ENCODE measurements at regions not wholly inside any gene's neighbourhood (a gene's known extent, or its start where the extent isn't known, plus 50 kb on each side); places are given as distances from the start of the nearest gene placed in this dataset.

GRCh38 chr10:5268743-5269142 is 72.1 kb downstream of the AKR1C4 start:
- Mint-ChIP-seq H3K4me3 (no peak overlapping the region), H3K27me3 (ENCODE audit: low read depth, poor library complexity) (no peaks in the 10 kb centered on the region), H3K27ac (no peak overlapping the region), H3K36me3 (ENCODE audit: low read depth) (no peaks in the 10 kb centered on the region), H3K9me3 (peaks cover 32% of the 10 kb centered on the region), H3K4me1 (no peaks in the 10 kb centered on the region)
- DNase-seq, result no peak
- no peak for TF ChIP-seq CTCF (IDR thresholded peaks at IDR 0.05)

- Mint-ChIP-seq H3K36me3 (ENCODE audit: low read depth) (no peaks in the 10 kb centered on the region), H3K27me3 (ENCODE audit: low read depth, poor library complexity) (no peaks in the 10 kb centered on the region), H3K4me1 (no peaks in the 10 kb centered on the region), H3K9me3 (peaks cover 22% of the 10 kb centered on the region), H3K4me3 (no peak overlapping the region), H3K27ac (no peak overlapping the region)
- TF ChIP-seq CTCF (IDR thresholded peaks at IDR 0.05), result no peak
- DNase-seq, result no peak
Observed at GRCh38 chr10:5269791-5270190, 73.2 kb downstream of the AKR1C4 start.

DNA sequence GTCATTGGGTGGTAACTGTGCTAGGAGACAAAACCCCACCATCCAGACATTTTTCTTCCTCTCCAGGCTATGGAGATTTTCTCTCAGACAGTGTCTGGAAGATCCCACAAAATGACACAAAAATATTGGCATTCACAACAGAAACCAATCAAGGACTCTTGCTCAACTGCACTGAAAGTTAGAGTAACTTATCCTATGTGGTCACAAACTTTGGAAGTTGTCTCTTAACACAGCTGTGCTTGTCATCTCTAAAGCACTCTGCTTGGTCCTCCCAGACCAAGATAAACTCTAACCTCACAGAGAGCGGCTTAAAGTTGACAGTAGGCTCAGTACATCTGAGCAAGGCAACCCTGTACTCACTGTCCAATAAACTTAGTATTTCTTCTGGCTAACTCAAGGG is 74.9 kb downstream of the AKR1C4 start:
- H3K4me1 Mint-ChIP-seq, result no peaks in the 10 kb centered on the region
- no peak overlapping the region for H3K4me3 Mint-ChIP-seq
- H3K27me3 Mint-ChIP-seq (ENCODE audit: low read depth, poor library complexity), result no peaks in the 10 kb centered on the region
- no peak overlapping the region for H3K27ac Mint-ChIP-seq
- no peak for TF ChIP-seq CTCF (IDR thresholded peaks at IDR 0.05)
- H3K9me3 Mint-ChIP-seq, result peaks cover 14% of the 10 kb centered on the region
- no peaks in the 10 kb centered on the region for H3K36me3 Mint-ChIP-seq (ENCODE audit: low read depth)
- DNase-seq, result no peak

DNA sequence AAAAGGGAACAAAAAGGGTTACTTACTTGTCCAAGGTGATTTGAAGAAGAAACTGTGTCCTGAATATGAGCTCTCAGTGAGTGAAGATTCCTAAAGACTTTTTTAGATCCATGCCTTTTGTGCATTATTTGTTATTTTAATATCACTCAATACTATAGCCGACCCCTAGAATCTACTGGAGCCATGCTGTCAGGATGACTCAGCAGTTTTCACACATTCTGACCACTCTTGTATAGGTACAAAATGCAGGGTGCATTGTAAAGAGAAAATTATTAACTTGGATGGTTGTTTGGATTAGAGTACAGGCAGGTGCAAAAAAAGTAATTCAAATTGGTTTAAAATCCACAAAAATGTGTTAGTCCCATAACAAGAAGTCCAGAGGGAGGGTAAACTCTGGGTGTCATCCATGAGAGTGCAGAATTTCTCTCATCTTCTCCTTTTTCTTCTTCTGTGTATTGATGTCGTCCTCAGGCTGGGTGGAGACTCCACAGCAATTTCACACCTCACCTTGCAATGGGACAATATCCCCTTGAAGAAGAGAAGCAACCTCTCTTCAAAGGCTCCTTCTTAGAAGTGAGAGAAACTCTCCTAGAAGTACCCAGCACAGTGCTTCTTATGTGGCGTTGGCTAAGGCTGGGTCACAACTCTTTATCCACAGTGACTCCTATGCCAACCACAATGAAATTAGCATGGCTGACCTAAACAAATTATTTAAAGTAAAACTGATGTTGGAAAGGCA is 75.6 kb downstream of the AKR1C4 start:
- H3K27ac Mint-ChIP-seq, result no peak overlapping the region
- no peak for TF ChIP-seq CTCF (IDR thresholded peaks at IDR 0.05)
- no peaks in the 10 kb centered on the region for H3K36me3 Mint-ChIP-seq (ENCODE audit: low read depth)

GRCh38 chr10:5274795-5275194 is 78.2 kb downstream of the AKR1C4 start:
- H3K36me3 Mint-ChIP-seq (ENCODE audit: low read depth), result no peaks in the 10 kb centered on the region
- H3K4me1 Mint-ChIP-seq, result no peaks in the 10 kb centered on the region
- DNase-seq, result no peak
- H3K27ac Mint-ChIP-seq, result no peak overlapping the region
- H3K4me3 Mint-ChIP-seq, result no peak overlapping the region
- peaks cover 3% of the 10 kb centered on the region for H3K27me3 Mint-ChIP-seq (ENCODE audit: low read depth, poor library complexity)
- TF ChIP-seq CTCF (IDR thresholded peaks at IDR 0.05), result no peak
- peaks cover 9% of the 10 kb centered on the region for H3K9me3 Mint-ChIP-seq

More for the DNA sequence above, 75.6 kb downstream of the AKR1C4 start:
- H3K27me3 Mint-ChIP-seq (ENCODE audit: low read depth, poor library complexity), result no peaks in the 10 kb centered on the region
- H3K4me3 Mint-ChIP-seq, result no peak overlapping the region
- no peak for DNase-seq
- H3K4me1 Mint-ChIP-seq, result no peaks in the 10 kb centered on the region
- H3K9me3 Mint-ChIP-seq, result peaks cover 7% of the 10 kb centered on the region

GRCh38 chr10:5281356-5281755 is 83.4 kb upstream of the UCN3 start:
- peaks cover 7% of the 10 kb centered on the region for H3K27me3 Mint-ChIP-seq (ENCODE audit: low read depth, poor library complexity)
- H3K4me3 Mint-ChIP-seq, result no peak overlapping the region
- TF ChIP-seq CTCF (IDR thresholded peaks at IDR 0.05), result no peak
- peaks cover 11% of the 10 kb centered on the region for H3K4me1 Mint-ChIP-seq
- no peak overlapping the region for H3K27ac Mint-ChIP-seq
- H3K9me3 Mint-ChIP-seq, result peaks cover 4% of the 10 kb centered on the region
- no peaks in the 10 kb centered on the region for H3K36me3 Mint-ChIP-seq (ENCODE audit: low read depth)
- no peak for DNase-seq
